HG03571 (cell line): ENCODE measurements at regions not wholly inside any gene's neighbourhood (a gene's known extent, or its start where the extent isn't known, plus 50 kb on each side); places are given as distances from the start of the nearest gene placed in this dataset.

Experiments used
- ATAC-seq: cut with Tn5 transposase; IDR thresholded peaks from one replicate; pipeline ENCODE4 v1.9.1; 2021; ENCODE audit not compliant: unreplicated experiment

- no peak for ATAC-seq
Observed at GRCh38 chr4:167475951-167476350, 241.7 kb upstream of the SPOCK3 start.

- no peak for ATAC-seq
Observed at GRCh38 chr4:167492007-167492406, 257.7 kb upstream of the SPOCK3 start.

GRCh38 chr4:167509551-167509950 lies 275.3 kb upstream of the SPOCK3 start:
- ATAC-seq = no peak

GRCh38 chr4:167524091-167524490 lies 289.8 kb upstream of the SPOCK3 start:
- no peak for ATAC-seq

GRCh38 chr4:167537761-167538160 lies 303.5 kb upstream of the SPOCK3 start:
- ATAC-seq = no peak

- ATAC-seq = no peak
Observed at GRCh38 chr4:167541286-167541685, 307.0 kb upstream of the SPOCK3 start.

GRCh38 chr4:167544391-167544790 lies 310.1 kb upstream of the SPOCK3 start:
- no peak for ATAC-seq

GRCh38 chr4:167550021-167550420 lies 315.7 kb upstream of the SPOCK3 start:
- ATAC-seq = no peak

- peak; percentile 92 for ATAC-seq
Observed at GRCh38 chr4:167555338-167556022, 321.2 kb upstream of the SPOCK3 start.

GRCh38 chr4:167578906-167579305 lies 344.6 kb upstream of the SPOCK3 start:
- no peak for ATAC-seq

- no peak for ATAC-seq
Observed at GRCh38 chr4:167581449-167581965, 347.2 kb upstream of the SPOCK3 start.

- no peak for ATAC-seq
Observed at GRCh38 chr4:167587361-167587760, 353.1 kb upstream of the SPOCK3 start.

- ATAC-seq = no peak
Observed at GRCh38 chr4:167595898-167596297, 361.6 kb upstream of the SPOCK3 start.

- no peak for ATAC-seq
Observed at GRCh38 chr4:167602157-167602556, 367.9 kb upstream of the SPOCK3 start.

GRCh38 chr4:167606551-167606950 lies 372.3 kb upstream of the SPOCK3 start:
- ATAC-seq = no peak

- no peak for ATAC-seq
Observed at GRCh38 chr4:167613381-167613780, 379.1 kb upstream of the SPOCK3 start.

GRCh38 chr4:167614866-167615265 lies 380.6 kb upstream of the SPOCK3 start:
- no peak for ATAC-seq

- no peak for ATAC-seq
Observed at GRCh38 chr4:167616476-167616875, 382.2 kb upstream of the SPOCK3 start.

GRCh38 chr4:167622481-167623240 lies 388.4 kb upstream of the SPOCK3 start:
- ATAC-seq = peak; percentile 82

- no peak for ATAC-seq
Observed at GRCh38 chr4:167623241-167623572, 388.9 kb upstream of the SPOCK3 start.

- ATAC-seq = no peak
Observed at GRCh38 chr4:167629272-167629671, 395.0 kb upstream of the SPOCK3 start.

- no peak for ATAC-seq
Observed at GRCh38 chr4:167642250-167642649, 408.0 kb upstream of the SPOCK3 start.
